Right ventricle myocardium inferior (tissue), 1 donor: ENCODE measurements at regions not wholly inside any gene's neighbourhood (a gene's known extent, or its start where the extent isn't known, plus 50 kb on each side); places are given as distances from the start of the nearest gene placed in this dataset.
"Not testable (repeated sequence)": the region's sequence is repeated elsewhere in the genome, so short reads cannot be mapped to it uniquely, and the experiment has no call there.

Experiments
- ATAC-seq: fragments of 200-7000 bp; cut with Tn5 transposase; one replicate; pipeline ENCODE4 v1.9.1; 2020; ENCODE audit warnings: mild to moderate bottlenecking, moderate library complexity
- DNase-seq: peaks from one replicate; pipeline ENCODE4 v3.0.0; 2021; ENCODE audit errors: missing footprints
- intact Hi-C: fragments of 100-400 bp; cut with DNase I; formaldehyde crosslinking; loops from one replicate; pipeline ENCODE4 v1.11.0; 2022
- donor health status: DM: no; HTN: yes; CAD: no; lungs with severe emphysema.

- DNase-seq (no peak), ATAC-seq (no peak)
- intact Hi-C loops, result no loop called here
Observed at GRCh38 chr4:104344342-104344980, 150.2 kb downstream of the CXXC4 start.

- DNase-seq (no peak), ATAC-seq (no peak)
- intact Hi-C loops, result no loop called here
Observed at GRCh38 chr4:104334410-104334809, 160.3 kb downstream of the CXXC4 start.

GRCh38 chr4:104330125-104330905, 164.4 kb downstream of the CXXC4 start:
- intact Hi-C loops, result no loop called here
- no peak for DNase-seq
- no peak for ATAC-seq

- not testable (repeated sequence) for ATAC-seq, DNase-seq
Observed at GRCh38 chr4:104326991-104327694, 167.6 kb downstream of the CXXC4 start.

GRCh38 chr4:104302731-104303130, 192.0 kb downstream of the CXXC4 start:
- intact Hi-C loops, result no loop called here
- no peak for DNase-seq
- no peak for ATAC-seq

More at GRCh38 chr4:104326991-104327694, 167.6 kb downstream of the CXXC4 start:
- intact Hi-C loops, result not testable (repeated sequence)

GRCh38 chr4:104294811-104295210, 199.9 kb downstream of the CXXC4 start:
- no peak for ATAC-seq
- DNase-seq, result no peak
- intact Hi-C loops, result no loop called here

- DNase-seq, result no peak
- ATAC-seq, result no peak
- intact Hi-C loops, result no loop called here
Observed at GRCh38 chr4:104286867-104287266, 207.8 kb downstream of the CXXC4 start.

GRCh38 chr4:104283303-104283702, 211.4 kb downstream of the CXXC4 start:
- ATAC-seq, result no peak
- DNase-seq, result no peak
- intact Hi-C loops, result no loop called here

- intact Hi-C loops, result no loop called here
Observed at GRCh38 chr4:104279744-104280143, 214.9 kb downstream of the CXXC4 start.

GRCh38 chr4:104272966-104273365, 221.7 kb downstream of the CXXC4 start:
- intact Hi-C loops, result no loop called here

More at GRCh38 chr4:104279744-104280143, 214.9 kb downstream of the CXXC4 start:
- DNase-seq (no peak), ATAC-seq (no peak)

GRCh38 chr4:104269603-104270002, 225.1 kb downstream of the CXXC4 start:
- ATAC-seq, DNase-seq, intact Hi-C loops: not testable (repeated sequence)

More at GRCh38 chr4:104272966-104273365, 221.7 kb downstream of the CXXC4 start:
- DNase-seq (no peak), ATAC-seq (no peak)

GRCh38 chr4:104263100-104263499, 231.6 kb downstream of the CXXC4 start:
- ATAC-seq, result no peak
- intact Hi-C loops, result no loop called here
- DNase-seq, result no peak

GRCh38 chr4:104262678-104263077, 232.0 kb downstream of the CXXC4 start:
- DNase-seq (no peak), ATAC-seq (no peak)
- intact Hi-C loops, result no loop called here

- no peak for ATAC-seq
- DNase-seq, result peak; percentile 45
- intact Hi-C loops, result no loop called here
Observed at GRCh38 chr4:104248726-104249125, 246.0 kb downstream of the CXXC4 start.

GRCh38 chr4:104235967-104236366, 258.7 kb downstream of the CXXC4 start:
- intact Hi-C loops, result no loop called here
- ATAC-seq, result no peak
- no peak for DNase-seq

GRCh38 chr4:104217526-104217925, 277.2 kb downstream of the CXXC4 start:
- DNase-seq (no peak), ATAC-seq (no peak)
- intact Hi-C loops, result no loop called here

- DNase-seq (no peak), ATAC-seq (no peak)
- intact Hi-C loops, result no loop called here
Observed at GRCh38 chr4:104211657-104212056, 283.0 kb downstream of the CXXC4 start.

GRCh38 chr4:104210420-104210819, 284.3 kb downstream of the CXXC4 start:
- no peak for ATAC-seq
- intact Hi-C loops, result no loop called here

GRCh38 chr4:104206784-104207183, 287.9 kb downstream of the CXXC4 start:
- DNase-seq (no peak), ATAC-seq (no peak)
- intact Hi-C loops, result no loop called here

More at GRCh38 chr4:104210420-104210819, 284.3 kb downstream of the CXXC4 start:
- no peak for DNase-seq

GRCh38 chr4:104205116-104205515, 289.6 kb downstream of the CXXC4 start:
- no peak for DNase-seq
- no peak for ATAC-seq
- intact Hi-C loops, result no loop called here
